OCI-LY1 (cell line): ENCODE measurements at regions not wholly inside any gene's neighbourhood (a gene's known extent, or its start where the extent isn't known, plus 50 kb on each side); places are given as distances from the start of the nearest gene placed in this dataset.

Experiments
- H2AFZ ChIP-seq: fragments of 200-600 bp; sonication (generic), shearing (Covaris generic); 2 replicates; pipeline ENCODE4 v1.6.0; 2014; ENCODE audit warnings: antibody characterized with exemption, mild to moderate bottlenecking, low read length
- H3F3A ChIP-seq: fragments of 200-600 bp; sonication (generic), shearing (Covaris generic); 2 replicates; pipeline ENCODE4 v1.6.0; 2014; ENCODE audit warnings: mild to moderate bottlenecking, antibody characterized with exemption, low read length, moderate library complexity; ENCODE audit not compliant: insufficient read depth
- H3K27ac ChIP-seq: fragments of 200-600 bp; sonication (generic); 2 replicates; pipeline ENCODE4 v1.5.1; 2014; ENCODE audit warnings: low read length, mixed run types, mild to moderate bottlenecking, low read depth; ENCODE audit not compliant: poor library complexity, severe bottlenecking
- H3K27me3 ChIP-seq: fragments of 200-600 bp; sonication (generic); 2 replicates; pipeline ENCODE4 v1.6.0; 2014; ENCODE audit warnings: antibody characterized with exemption, mild to moderate bottlenecking, low read length, moderate library complexity; ENCODE audit not compliant: insufficient read depth
- H3K36me3 ChIP-seq: fragments of 200-600 bp; sonication (generic); 2 replicates; pipeline ENCODE4 v1.6.1; 2014; ENCODE audit warnings: mild to moderate bottlenecking, antibody characterized with exemption, low read length, moderate library complexity, mixed read lengths; ENCODE audit not compliant: insufficient read depth
- H3K4me1 ChIP-seq: fragments of 200-600 bp; sonication (generic); 2 replicates; pipeline ENCODE4 v1.5.1; 2014; ENCODE audit warnings: mild to moderate bottlenecking, low read length, moderate library complexity; ENCODE audit not compliant: insufficient read depth, severe bottlenecking
- H3K4me2 ChIP-seq: fragments of 200-600 bp; sonication (generic), shearing (Covaris generic); 2 replicates; pipeline ENCODE4 v1.6.1; 2014; ENCODE audit warnings: low read length
- H3K4me3 ChIP-seq: fragments of 200-600 bp; sonication (generic); 2 replicates; pipeline ENCODE4 v1.5.1; 2014; ENCODE audit warnings: low read length, low read depth, mild to moderate bottlenecking, mixed read lengths; ENCODE audit not compliant: poor library complexity, severe bottlenecking
- H3K79me2 ChIP-seq: fragments of 200-600 bp; shearing (Covaris generic); 2 replicates; pipeline ENCODE4 v1.6.1; 2016; ENCODE audit warnings: mixed run types, low read length, mixed read lengths; ENCODE audit not compliant: insufficient read depth
- H3K9ac ChIP-seq: fragments of 200-600 bp; sonication (generic), shearing (Covaris generic); 2 replicates; pipeline ENCODE4 v1.6.1; 2014; ENCODE audit warnings: mild to moderate bottlenecking, low read length, mixed read lengths
- H3K9me2 ChIP-seq: fragments of 200-600 bp; sonication (generic), shearing (Covaris generic); 2 replicates; pipeline ENCODE4 v1.6.1; 2014; ENCODE audit warnings: low read depth, mild to moderate bottlenecking, low read length, mixed read lengths
- H3K9me3 ChIP-seq: fragments of 200-600 bp; shearing (Covaris generic); 2 replicates; pipeline ENCODE4 v1.6.1; 2014; ENCODE audit warnings: low read length, mixed read lengths
- H4K20me1 ChIP-seq: fragments of 200-600 bp; sonication (generic), shearing (Covaris generic); 2 replicates; pipeline ENCODE4 v1.6.0; 2016; ENCODE audit warnings: mild to moderate bottlenecking, low read length; ENCODE audit not compliant: insufficient read depth
- CTCF ChIP-seq: fragments of 200-600 bp; sonication (generic), shearing (Covaris generic); IDR thresholded peaks from 2 replicates; pipeline ENCODE4 v1.5.1; 2017; ENCODE audit warnings: mild to moderate bottlenecking, antibody characterized with exemption, low read length, moderate library complexity, mixed read lengths
- EZH2 ChIP-seq: fragments of 200-600 bp; sonication (generic), shearing (Covaris generic); IDR thresholded peaks from 2 replicates; pipeline ENCODE4 v1.8.0; 2017; ENCODE audit warnings: borderline replicate concordance, mixed run types, mild to moderate bottlenecking, antibody characterized with exemption, low read length, moderate library complexity, mixed read lengths

- no peak overlapping the region for H2AFZ ChIP-seq
- H3K36me3 ChIP-seq = no peaks in the 10 kb centered on the region
- H3K9me2 ChIP-seq = no peaks in the 10 kb centered on the region
- H3K27me3 ChIP-seq = 0 out of 2 replicates have a peak, but pooled peaks cover under 1% of the 10 kb centered on the region
- no peaks in the 10 kb centered on the region for H3K79me2 ChIP-seq
- H3K4me1 ChIP-seq = no peaks in the 10 kb centered on the region
- H3K9me3 ChIP-seq = no peaks in the 10 kb centered on the region
- H3K4me2 ChIP-seq = no peak overlapping the region
- no peak overlapping the region for H3K9ac ChIP-seq
- H3K4me3 ChIP-seq = no peak overlapping the region
- no peak overlapping the region for H3K27ac ChIP-seq
- no peaks in the 10 kb centered on the region for H4K20me1 ChIP-seq
- no peaks in the 10 kb centered on the region for H3F3A ChIP-seq
- no peak for TF ChIP-seq CTCF
- TF ChIP-seq EZH2 = no peak
Observed at GRCh38 chr17:36835036-36835435, 102.2 kb upstream of the LHX1 start.

GRCh38 chr17:36837195-36837938 is 99.9 kb upstream of the LHX1 start:
- Histone ChIP-seq H3F3A (no peaks in the 10 kb centered on the region), H2AFZ (no peak overlapping the region), H3K27me3 (peaks cover 6% of the 10 kb centered on the region; the same call in 1 of the 2 replicates), H4K20me1 (no peaks in the 10 kb centered on the region), H3K4me2 (no peak overlapping the region), H3K4me3 (no peak overlapping the region), H3K36me3 (no peaks in the 10 kb centered on the region), H3K9ac (no peak overlapping the region), H3K27ac (no peak overlapping the region), H3K9me2 (no peaks in the 10 kb centered on the region), H3K9me3 (no peaks in the 10 kb centered on the region), H3K79me2 (no peaks in the 10 kb centered on the region), H3K4me1 (no peaks in the 10 kb centered on the region)
- TF ChIP-seq CTCF = no peak
- no peak for TF ChIP-seq EZH2

- no peaks in the 10 kb centered on the region for H3K79me2 ChIP-seq
- no peak overlapping the region for H3K9ac ChIP-seq
- H3K9me2 ChIP-seq = no peaks in the 10 kb centered on the region
- no peak overlapping the region for H2AFZ ChIP-seq
- no peaks in the 10 kb centered on the region for H3K4me1 ChIP-seq
- no peak overlapping the region for H3K27ac ChIP-seq
- TF ChIP-seq CTCF = no peak
- TF ChIP-seq EZH2 = no peak
- H3K27me3 ChIP-seq = peaks cover 6% of the 10 kb centered on the region; the same call in 1 of the 2 replicates
- no peaks in the 10 kb centered on the region for H3F3A ChIP-seq
- no peak overlapping the region for H3K4me2 ChIP-seq
- H4K20me1 ChIP-seq = no peaks in the 10 kb centered on the region
- H3K36me3 ChIP-seq = no peaks in the 10 kb centered on the region
- no peaks in the 10 kb centered on the region for H3K9me3 ChIP-seq
- no peak overlapping the region for H3K4me3 ChIP-seq
Observed at GRCh38 chr17:36837939-36838272, 99.4 kb upstream of the LHX1 start.
